ENCODE measurements at regions not wholly inside any gene's neighbourhood (a gene's known extent, or its start where the extent isn't known, plus 50 kb on each side); places are given as distances from the start of the nearest gene placed in this dataset.

GRCh38 chr3:29189328-29189727 lies 91.5 kb upstream of the RBMS3 start:
- TF ChIP-seq CTCF (IDR thresholded peaks at IDR 0.05; ENCODE audit: low read depth, low read length) (no peak), POLR2A (IDR thresholded peaks at IDR 0.05; ENCODE audit: extremely low read depth, insufficient read length) (no peak), MYC (IDR thresholded peaks at IDR 0.05; ENCODE audit: low read depth, low read length) (no peak)
